HG02678 (cell line): ENCODE measurements at regions not wholly inside any gene's neighbourhood (a gene's known extent, or its start where the extent isn't known, plus 50 kb on each side); places are given as distances from the start of the nearest gene placed in this dataset.

Experiments
- ATAC-seq: cut with Tn5 transposase; IDR thresholded peaks from one replicate; pipeline ENCODE4 v1.9.1; 2021; ENCODE audit warnings: mild to moderate bottlenecking, moderate library complexity; ENCODE audit not compliant: unreplicated experiment

DNA sequence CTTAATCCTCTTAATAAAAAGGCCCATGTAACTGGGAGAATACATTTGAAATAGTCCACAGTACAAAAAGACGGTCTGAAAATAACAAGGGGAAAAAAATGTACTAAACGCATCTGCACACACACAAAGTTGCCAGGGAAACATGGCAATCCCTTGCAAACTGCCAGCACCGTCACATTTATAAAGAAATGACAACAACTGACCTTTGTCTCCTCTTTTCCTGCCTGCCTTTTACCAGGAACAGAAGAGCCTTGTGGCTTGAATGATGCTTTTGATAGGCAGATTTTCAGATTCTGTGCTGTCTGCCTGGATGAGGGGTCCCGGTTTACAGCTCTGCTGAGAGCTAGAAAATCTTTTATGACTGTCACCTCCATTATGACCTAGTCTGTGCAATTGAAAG lies 308.6 kb upstream of the ZFP64 start:
- no peak for ATAC-seq

DNA sequence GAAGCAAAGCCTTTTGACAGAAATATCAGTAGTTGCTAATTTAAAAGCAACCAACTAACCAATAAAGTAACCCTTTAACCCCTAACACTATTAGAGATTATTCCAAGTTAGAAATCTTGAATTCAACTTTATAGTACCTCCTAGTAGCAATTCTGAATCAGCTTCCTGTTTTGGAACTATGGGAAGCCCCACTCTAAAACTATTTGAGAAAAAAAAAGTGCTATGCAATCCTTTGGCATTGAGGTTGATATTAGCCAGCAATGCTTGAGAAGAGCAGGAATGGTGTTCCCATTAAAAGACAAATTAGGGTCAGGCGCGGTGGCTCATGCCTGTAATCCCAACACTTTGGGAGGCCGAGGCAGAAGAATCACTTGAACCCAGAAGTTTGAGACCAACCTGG lies 306.2 kb upstream of the ZFP64 start:
- no peak for ATAC-seq

DNA sequence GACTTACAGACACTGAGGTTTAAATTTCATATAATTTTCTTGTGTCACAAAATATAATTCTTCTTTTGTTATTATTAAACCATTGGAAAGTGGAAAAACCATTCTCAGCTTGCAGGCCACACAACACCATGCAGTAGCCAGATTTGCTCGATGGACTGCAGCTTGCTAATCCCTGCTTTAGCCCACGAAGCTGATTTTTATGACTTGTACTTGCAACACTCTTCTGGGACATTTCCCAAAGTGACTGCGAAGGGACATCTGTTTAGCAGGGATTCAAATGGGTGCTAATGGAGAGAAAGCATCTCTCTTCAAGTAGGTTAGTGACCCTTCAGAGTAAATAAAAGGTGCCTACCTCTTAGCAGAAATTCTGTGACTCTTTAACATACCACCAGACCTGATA lies 304.6 kb upstream of the ZFP64 start:
- ATAC-seq = no peak

DNA sequence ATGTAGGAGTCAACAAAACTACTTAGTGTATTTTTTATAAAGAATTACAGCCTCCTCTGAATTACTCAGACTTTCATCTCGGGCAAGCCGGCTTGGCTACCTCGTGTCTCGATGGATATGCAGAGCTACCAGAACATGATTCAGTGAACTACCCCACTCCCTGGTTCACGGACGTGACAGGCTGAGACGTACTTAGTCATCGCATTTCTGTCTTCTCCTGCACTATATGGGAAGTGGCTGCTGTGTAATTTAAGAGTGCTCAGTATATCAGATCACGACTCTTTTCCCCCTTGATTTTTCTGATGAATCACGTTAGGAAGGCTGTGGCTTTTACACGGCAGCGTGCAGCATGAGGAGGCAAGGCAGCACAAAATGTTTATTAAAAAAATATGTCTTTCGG lies 302.7 kb upstream of the ZFP64 start:
- no peak for ATAC-seq

DNA sequence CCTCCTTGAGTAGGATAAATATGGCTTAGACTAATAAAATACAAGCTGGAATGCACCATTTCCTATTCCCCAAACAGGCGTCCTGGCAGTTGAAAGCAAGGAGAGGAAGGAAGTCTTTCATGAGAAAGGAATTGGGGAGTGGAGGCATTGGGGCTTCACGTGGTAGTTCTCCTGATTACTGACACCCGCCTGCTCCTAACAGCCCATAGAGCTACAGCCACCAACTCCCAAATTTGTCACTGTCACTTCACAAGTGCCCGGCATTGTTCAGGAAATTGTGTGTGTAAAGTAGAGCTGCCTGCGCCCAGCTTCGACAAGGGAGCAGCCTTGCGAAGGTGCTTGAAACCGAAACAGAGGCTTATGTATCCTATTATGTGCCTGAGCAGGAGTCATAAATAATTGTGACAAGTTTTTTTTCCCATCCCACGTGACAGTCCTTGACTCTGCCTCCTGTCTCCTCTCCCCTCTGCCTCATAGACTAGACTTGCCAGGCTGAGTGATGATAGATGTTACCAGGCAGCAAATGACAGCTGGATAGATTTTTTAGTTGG lies 301.7 kb upstream of the ZFP64 start:
- no peak for ATAC-seq

DNA sequence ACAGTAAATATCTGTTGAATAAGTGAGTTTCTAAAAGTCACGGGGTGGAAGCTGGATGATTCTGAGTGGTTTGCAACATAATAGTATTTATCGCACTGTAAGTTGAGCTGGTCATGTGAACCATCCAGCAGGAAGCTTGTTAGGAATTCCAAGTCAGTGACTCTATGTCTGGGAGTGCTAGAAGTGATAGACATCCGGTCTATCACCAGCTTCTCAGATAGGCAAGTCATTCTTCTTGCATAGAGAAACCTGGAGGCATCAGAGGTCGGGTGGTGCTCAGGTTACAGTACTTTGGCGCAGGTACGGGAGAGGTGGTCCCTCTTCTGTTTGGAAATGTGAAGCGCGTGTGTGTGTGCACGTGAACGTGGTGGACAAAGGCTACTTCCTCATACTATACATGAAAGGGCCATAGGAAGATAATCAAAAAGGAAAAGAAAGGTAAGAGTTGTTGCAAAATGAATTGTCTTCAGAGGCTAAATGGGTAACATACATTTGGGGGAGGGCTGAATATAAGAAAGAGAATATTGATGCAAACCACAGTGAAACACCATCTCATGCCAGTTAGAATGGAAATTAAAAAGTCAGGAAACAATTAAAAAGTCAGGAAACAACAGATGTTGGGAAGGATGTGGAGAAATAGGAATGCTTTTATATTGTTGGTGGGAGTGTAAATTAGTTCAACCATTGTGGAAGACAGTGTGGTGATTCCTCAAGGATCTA lies 299.3 kb upstream of the ZFP64 start:
- ATAC-seq = no peak

DNA sequence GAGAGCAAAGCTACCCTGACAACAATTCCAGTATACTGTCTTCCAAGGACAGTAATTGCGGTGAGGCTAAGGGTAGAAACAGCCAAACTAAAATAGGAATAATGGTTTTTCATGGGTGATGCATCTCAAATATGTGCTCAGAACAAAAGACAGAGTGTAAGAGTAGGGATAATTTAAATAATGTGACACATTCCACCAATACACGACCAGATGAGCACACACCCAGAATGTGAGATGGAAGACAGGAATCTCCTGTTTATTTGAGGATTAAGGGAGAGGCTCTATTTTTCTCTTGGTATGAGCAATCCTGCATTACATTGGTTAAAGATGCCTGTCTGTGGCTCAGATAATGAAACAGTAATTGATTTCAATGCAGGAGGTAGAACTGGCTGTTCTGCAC lies 292.9 kb upstream of the ZFP64 start:
- no peak for ATAC-seq

DNA sequence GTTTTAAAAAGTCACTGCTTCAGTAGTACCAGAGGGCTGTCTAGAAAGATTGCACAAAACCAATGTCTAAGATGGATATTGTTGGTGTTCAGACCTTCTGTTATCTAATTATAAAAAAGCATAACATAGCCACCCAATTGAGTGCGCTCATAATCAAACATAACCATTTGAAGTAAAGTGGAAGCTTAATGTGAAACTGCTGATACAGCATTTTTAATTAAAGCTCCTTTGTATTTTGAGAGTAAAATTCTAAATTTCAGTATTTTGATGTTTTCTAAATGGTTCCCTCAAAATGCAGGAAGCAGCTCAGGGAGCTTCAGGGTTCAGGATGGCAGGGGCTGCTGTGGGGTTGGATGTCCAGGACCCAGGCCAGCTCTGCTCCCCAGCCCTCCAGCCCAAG lies 291.8 kb upstream of the ZFP64 start:
- no peak for ATAC-seq

DNA sequence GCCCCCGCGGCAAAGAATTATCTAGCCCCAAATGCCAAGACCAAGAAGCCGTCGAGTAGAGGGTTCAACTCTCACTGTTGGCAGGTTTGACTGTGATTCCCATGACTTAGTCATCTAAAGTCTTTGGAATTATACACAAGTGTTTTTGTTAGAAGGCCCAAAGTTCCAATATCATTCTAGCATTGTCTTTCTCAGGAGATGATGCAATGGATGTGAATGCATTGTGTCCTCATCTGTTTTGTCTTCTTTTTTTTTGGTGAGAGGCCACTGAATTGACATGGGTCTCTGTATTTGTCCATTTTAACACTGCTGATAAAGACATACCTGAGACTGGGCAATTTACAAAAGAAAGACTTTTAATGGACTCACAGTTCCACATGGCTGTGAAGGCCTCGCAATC lies 290.5 kb upstream of the ZFP64 start:
- no peak for ATAC-seq

DNA sequence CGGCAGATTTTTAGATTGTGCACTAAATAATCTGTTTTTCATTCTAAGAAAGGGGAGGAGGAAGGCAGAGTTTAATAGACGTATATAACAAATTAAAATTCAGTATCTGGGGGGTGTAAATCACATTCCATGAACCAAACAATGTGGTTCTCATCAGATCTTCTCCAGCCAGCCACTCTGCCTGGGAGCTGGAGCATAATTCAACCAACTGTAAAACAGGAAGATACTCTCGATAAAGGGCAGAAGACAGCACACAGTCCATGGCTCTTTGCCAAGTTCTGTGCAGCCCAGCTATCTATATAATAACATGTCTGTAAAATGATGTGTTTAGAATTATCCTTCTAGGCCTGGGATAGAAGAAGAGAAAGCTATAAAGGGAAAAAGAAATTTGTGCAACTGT lies 289.9 kb upstream of the ZFP64 start:
- no peak for ATAC-seq

DNA sequence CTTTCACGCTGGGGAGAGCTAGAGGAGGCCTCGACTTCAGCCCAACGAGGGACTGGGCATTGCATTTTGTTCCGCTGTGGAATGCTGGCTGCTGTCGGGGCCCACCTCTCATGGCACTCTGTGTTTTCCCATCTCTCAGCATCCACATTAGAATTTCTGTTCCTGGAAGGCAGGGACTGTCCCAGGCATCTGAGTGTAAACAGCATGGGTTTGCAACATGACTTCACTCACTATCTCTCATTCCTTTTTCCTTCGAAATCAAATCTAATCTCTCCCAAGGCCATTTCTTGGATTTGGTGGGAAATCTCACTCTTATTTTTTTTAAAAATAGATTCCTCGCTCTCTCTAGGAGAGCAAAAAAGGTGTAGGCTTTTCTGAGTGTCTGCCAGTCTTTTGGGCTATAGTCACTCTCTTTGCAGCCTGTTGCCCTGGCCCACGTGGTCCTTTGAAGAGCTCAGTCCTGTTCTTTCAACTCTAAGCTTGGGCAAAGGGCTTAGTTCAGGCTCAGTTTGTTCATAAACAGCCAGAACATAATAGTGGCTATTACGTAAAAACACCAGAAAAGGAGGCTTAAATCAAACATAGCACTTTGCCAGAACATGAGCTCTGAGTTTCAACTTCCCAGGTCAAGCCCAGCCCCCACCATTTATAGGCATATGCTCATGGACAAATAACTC lies 284.6 kb upstream of the ZFP64 start:
- no peak for ATAC-seq

DNA sequence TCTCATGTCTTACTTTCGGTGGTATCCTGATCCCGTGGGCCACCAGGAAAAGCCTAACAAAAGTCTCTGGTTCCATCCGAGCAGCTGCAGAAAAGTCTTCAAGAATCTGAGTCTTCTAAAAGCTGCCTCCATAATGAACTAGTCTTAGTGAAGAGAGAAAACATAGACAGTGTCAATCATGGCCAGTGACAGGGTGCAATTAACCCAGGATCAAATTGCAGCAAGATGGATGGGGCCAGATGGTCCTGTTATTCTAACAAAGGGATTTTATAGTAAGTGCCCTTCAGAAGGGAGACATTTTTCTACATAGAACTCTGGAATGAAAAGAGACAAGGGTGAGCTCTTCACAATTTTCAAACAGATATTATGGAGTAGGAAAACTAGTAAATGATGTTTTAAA lies 281.6 kb upstream of the ZFP64 start:
- no peak for ATAC-seq

DNA sequence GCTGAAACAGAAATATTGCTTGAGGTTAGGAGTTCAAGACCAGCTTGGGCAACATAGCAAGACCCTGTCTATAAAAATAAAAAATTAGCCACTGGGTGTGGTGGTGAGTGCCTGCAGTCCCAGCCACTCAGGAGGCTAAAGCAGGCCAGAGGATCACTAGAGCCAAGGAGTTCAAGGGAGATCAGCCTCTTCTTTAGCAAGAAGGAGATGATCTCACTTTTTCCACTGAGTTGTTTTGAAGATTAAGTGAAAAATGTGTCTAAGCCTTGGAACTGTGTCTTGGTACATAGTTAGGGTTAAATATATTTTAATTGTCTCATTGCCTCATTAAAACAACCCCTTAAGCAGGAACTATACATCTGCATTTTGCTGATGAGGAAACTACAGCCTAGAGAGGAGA lies 279.0 kb upstream of the ZFP64 start:
- ATAC-seq = no peak

DNA sequence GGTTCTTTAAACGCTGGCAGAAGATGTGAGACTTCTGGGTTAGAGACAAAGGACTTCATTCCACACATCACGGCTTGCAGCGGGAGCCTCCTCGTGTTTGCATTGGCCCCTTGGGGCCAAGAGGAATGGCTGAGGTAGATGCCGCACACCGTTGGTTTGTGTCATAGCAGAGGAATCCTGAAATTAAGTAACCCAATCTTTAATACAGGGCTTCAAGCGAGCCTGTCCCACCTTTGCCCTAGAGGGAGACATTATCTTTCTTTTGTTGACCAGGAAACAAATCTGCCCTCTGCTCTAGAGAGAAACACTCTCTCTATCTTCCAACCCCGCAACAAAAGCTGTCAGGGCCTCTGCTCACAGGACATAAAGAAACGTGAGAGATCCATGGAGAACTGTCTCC lies 277.5 kb upstream of the ZFP64 start:
- ATAC-seq = no peak

DNA sequence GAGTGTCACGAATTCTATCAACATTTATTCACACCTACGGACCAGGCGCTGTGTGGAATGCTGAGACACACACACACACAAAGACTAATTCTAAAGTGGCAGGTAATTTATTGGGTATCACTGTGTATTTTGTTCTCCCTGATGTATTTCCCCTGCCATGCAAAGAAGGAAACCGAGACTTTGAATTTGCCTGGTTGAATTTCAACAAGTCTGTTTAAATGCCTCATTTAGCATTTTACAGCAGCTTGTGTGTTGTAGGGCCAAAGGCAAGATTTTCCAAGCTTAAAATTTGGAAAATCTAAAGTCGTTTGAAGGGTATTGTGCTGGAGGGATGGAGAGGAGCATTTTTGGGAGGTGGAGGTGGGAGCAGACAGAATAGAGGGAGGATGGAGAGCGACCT lies 274.4 kb upstream of the ZFP64 start:
- ATAC-seq = no peak

DNA sequence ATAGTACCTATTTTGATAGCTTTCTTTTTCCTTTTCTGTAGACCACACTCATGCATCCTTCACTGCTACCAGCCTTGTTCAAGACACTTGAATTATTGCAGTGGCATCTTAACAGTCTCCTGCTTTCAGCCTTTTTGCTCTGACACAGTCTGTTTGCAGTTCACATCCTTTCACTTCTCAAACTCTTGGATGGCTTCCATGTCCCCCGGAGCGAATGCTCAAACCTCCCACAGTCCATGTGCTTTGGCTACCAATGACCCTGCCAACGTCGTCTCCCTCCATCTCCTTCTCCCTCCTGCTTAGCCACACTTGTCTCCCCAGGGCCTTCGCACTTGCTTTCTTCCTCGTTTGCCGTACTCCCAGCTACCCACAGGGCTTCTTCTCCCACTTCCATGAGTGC lies 270.0 kb upstream of the ZFP64 start:
- no peak for ATAC-seq

DNA sequence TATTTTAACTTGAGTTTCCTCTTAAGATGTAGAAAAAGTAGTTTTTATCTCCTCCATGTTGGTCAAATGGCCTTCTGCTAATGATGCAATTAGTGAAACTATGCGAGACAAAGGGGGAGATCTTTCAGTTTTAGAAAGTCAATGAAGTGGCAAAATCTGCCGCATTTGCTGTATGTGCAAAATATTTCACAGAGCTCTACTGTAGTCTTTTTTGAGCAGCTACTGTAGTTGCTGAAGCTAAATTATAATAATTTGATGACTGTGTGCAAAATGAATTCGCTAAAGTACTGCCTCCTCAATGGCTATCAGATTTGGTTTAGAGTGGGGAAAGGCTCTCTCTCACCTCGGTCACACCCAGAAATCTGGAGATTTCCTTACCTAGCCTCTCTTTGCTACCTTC lies 267.6 kb upstream of the ZFP64 start:
- ATAC-seq = no peak

DNA sequence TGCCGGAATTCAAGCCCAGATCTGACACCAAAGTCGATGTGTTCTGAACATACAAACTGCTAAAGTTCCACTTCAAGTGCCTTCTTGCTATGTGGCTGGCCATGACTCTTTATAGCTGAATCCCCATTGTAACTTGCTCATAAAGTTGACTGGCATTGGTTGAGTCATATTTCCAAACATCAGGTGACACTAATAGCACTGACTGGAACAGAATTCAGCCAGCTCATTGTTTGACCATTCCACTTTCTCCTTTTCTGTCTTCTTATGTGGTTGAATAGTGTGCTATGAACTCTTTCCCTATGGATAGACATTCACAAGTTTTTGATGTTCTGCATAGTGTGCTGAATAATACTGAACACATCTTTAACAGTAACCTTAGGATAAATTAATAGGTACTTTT lies 266.2 kb upstream of the ZFP64 start:
- no peak for ATAC-seq

DNA sequence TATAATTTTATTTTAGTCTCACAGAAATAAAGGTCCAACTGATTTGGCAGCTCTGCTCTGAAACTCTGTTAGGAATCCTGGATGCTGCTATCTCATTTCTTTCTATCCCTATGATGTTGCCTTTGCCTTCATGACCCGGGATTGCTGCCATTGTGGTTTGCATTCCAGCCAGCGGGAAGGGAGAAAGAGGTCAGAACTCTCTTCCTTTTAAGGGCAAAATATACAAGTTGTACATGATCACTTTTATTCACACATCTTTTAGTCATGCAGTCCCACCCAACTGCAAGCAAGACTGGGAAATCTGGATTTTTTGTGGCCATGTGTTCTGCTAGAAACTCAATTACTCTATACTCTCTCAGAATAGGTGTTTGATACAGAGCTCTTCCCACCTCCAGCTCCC lies 263.1 kb upstream of the ZFP64 start:
- ATAC-seq = no peak

DNA sequence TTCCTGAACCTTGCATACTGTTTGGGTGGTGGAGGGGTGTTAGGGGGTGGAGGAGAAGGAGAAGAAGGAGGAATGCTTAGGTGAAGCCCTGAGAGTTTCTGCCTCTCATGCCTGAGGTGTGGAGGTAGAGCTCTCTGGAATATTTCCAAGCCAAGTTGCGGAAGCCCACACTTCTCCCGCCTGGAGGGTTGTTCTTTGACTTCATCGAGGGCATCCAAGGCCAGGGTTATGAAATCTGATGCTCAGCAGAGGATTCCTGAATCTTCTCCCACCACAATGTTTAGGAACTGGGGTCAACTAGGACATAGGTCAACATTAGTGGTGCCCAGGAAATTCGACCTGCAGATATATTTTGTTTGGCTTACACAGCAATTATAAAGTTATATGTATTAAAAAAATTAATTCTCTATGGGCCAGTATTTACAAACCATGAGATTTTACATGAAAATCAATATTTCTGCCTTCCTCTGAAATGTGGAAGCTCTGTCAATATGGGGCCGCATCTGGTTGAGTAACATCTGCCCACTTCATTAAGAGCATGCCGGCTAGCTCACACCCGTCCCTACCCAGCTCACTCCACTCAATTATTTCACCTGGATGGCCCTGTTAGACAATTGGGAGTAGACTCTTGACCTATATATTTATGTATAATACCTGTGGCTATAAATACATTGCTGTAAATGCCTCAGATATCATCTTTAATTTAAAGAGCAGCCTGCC lies 257.1 kb upstream of the ZFP64 start:
- ATAC-seq = no peak

DNA sequence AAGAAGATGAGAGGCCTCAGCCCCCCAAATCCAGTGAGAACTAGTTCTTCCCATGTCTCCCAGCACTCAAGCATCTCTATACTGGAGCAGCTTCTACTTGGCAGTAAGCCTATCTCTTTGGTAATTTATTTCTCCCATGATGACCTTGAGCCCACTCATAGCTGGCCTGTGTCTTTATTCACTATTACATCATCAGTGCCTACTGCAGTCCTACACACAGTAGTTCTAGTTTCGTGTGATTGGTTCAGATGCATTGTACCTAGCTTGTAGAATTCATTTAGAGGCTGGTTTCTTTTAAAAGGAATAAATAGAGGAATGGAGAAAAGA lies 255.6 kb upstream of the ZFP64 start:
- ATAC-seq = no peak
